OCI-LY1 (cell line): ENCODE measurements at regions not wholly inside any gene's neighbourhood (a gene's known extent, or its start where the extent isn't known, plus 50 kb on each side); places are given as distances from the start of the nearest gene placed in this dataset.

Source experiments
- CTCF ChIP-seq: fragments of 200-600 bp; sonication (generic), shearing (Covaris generic); IDR thresholded peaks from 2 replicates; pipeline ENCODE4 v1.5.1; 2017; ENCODE audit warnings: mild to moderate bottlenecking, antibody characterized with exemption, low read length, moderate library complexity, mixed read lengths
- EZH2 ChIP-seq: fragments of 200-600 bp; sonication (generic), shearing (Covaris generic); IDR thresholded peaks from 2 replicates; pipeline ENCODE4 v1.8.0; 2017; ENCODE audit warnings: borderline replicate concordance, mixed run types, mild to moderate bottlenecking, antibody characterized with exemption, low read length, moderate library complexity, mixed read lengths

GRCh38 chr1:190634134-190634533 is 156.5 kb upstream of the BRINP3 start:
- TF ChIP-seq CTCF (no peak), EZH2 (no peak)
